GM12873 (cell line): ENCODE measurements at regions not wholly inside any gene's neighbourhood (a gene's known extent, or its start where the extent isn't known, plus 50 kb on each side); places are given as distances from the start of the nearest gene placed in this dataset.

Source experiments
- TF ChIP-seq, protein P1 (sequence below): IDR thresholded peaks from 2 replicates; pipeline ENCODE4 v1.5.1; 2012; ENCODE audit warnings: low read depth, mild to moderate bottlenecking, moderate library complexity, low read length, control low read depth; ENCODE audit not compliant: insufficient read depth; ENCODE audit errors: missing control alignments

DNA sequence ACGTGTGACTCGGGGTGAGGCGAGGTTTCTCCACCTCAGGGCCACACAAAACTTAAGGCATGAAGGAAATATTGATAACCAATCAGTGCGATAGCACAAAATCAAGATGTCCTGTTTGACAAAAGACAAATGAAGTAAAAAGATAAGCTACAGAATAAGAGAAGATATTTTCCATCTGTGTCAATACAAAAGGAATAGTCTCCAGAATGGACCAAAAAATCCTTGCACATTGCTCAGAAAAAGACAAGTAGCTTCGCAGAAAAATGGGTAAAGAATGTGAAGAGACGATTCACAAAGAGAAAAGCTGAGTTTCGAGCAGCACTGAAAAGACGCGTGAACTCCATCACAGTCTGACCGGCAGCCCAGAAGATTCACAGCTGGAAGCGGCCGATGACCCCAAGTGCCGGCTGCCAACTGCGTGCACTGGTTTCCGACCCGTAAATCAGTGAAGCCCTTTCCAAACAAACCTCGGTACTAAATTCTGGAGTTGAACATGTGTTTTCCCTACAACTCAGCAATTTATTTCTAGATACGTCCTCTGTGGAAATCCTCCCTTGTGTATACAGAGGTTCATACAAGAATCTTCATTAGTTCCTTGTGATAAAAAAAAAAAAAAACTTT, 308.4 kb downstream of the BRD1 start:
- TF ChIP-seq, protein P1, sequence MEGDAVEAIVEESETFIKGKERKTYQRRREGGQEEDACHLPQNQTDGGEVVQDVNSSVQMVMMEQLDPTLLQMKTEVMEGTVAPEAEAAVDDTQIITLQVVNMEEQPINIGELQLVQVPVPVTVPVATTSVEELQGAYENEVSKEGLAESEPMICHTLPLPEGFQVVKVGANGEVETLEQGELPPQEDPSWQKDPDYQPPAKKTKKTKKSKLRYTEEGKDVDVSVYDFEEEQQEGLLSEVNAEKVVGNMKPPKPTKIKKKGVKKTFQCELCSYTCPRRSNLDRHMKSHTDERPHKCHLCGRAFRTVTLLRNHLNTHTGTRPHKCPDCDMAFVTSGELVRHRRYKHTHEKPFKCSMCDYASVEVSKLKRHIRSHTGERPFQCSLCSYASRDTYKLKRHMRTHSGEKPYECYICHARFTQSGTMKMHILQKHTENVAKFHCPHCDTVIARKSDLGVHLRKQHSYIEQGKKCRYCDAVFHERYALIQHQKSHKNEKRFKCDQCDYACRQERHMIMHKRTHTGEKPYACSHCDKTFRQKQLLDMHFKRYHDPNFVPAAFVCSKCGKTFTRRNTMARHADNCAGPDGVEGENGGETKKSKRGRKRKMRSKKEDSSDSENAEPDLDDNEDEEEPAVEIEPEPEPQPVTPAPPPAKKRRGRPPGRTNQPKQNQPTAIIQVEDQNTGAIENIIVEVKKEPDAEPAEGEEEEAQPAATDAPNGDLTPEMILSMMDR, result no peak

DNA sequence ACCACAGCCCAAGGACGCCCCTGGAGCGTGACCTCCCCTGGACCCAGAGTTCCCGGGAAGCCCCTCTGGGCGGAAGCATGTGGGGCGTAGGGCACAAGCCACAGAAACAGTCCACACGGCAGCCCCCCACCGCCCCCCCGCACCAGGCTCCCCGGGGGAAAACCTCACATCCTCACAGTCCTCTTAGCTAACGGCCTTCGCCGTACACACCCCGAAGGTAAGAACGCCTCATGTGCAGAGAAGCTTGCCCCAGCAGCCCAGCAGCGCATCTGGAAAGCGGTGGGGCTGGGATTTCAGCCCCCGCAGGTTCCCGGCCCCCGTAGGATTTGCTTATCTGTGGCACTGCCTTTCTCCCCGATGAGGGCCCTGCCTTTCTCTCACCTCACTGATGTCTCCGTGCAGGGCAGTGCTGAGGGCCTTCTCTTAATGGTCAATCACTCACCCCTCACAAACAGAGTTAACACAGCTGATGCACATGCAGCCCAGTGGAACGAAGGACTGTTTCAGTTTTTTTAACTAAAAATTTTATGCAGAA, 309.2 kb downstream of the BRD1 start:
- TF ChIP-seq, protein P1, result no peak

DNA sequence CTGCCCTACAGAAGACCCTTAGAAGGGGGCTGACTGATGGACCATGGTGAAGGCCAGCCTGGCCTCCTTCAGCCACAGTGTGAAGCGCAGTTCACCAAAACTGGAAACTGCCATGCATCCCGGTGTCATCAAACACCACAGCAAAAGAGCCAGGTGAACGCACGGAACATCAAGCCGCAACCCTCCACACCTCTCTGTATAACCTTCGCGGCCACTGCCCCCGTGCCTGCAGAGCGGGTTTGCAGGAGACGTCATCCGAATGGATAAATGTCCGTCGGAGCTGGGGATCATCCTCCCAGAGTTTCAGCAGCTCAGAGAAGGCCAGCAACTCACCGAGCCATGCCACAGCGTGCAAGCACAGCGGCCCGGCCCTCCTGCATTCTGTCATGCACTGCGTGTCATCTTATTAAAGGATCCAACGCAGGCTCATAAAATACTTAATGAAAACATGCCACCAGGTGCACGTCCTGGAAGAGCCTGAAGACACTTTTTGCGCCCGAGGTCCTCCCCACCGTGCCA, 309.9 kb downstream of the BRD1 start:
- TF ChIP-seq, protein P1, result no peak

GRCh38 chr22:49517211-49517610, 310.5 kb downstream of the BRD1 start:
- TF ChIP-seq, protein P1, result no peak

- TF ChIP-seq, protein P1, result no peak
Measured at GRCh38 chr22:49515475-49515874, 312.2 kb downstream of the BRD1 start.

- TF ChIP-seq, protein P1, result no peak
Measured at GRCh38 chr22:49514641-49515040, 313.0 kb downstream of the BRD1 start.

- TF ChIP-seq, protein P1, result no peak
Measured at GRCh38 chr22:49514211-49514610, 313.5 kb downstream of the BRD1 start.
